Gastroesophageal sphincter (tissue), 3 donors: ENCODE measurements at regions not wholly inside any gene's neighbourhood (a gene's known extent, or its start where the extent isn't known, plus 50 kb on each side); places are given as distances from the start of the nearest gene placed in this dataset.
"Not testable (repeated sequence)": the region's sequence is repeated elsewhere in the genome, so short reads cannot be mapped to it uniquely, and the experiment has no call there.

Source experiments
- CTCF ChIP-seq, 4 experiments: fragments of 200-600 bp in 2 of 4; fragments of 450-650 bp in 2 of 4; sonication (generic) in 1 of 4; IDR thresholded peaks; one replicate each; pipeline ENCODE4 v1.5.1; 2017 to 2019; ENCODE audit warnings: antibody characterized with exemption in 4 of 4, mild to moderate bottlenecking in 2 of 4, moderate library complexity in 2 of 4
- EP300 ChIP-seq: sonication (generic); formaldehyde crosslinking; IDR thresholded peaks from one replicate; pipeline ENCODE4 v1.6.1; 2017; ENCODE audit warnings: antibody characterized with exemption, mild to moderate bottlenecking
- POLR2A ChIP-seq, 2 donors: fragments of 450-650 bp; IDR thresholded peaks; one replicate each; pipeline ENCODE4 v1.6.1; 2017; ENCODE audit warnings: antibody characterized with exemption in 2 of 2, mild to moderate bottlenecking in 2 of 2, moderate library complexity in 1 of 2
- POLR2AphosphoS5 ChIP-seq: sonication (generic); formaldehyde crosslinking; IDR thresholded peaks from one replicate; pipeline ENCODE4 v1.6.1; 2017; ENCODE audit warnings: antibody characterized with exemption

- not testable (repeated sequence) for TF ChIP-seq CTCF (IDR thresholded peaks at IDR 0.05); POLR2A (IDR thresholded peaks at IDR 0.05); POLR2AphosphoS5; EP300
Measured at GRCh38 chr9:40107251-40107650, 751.8 kb downstream of the SPATA31A1 start.
